ENCODE measurements at regions not wholly inside any gene's neighbourhood (a gene's known extent, or its start where the extent isn't known, plus 50 kb on each side); places are given as distances from the start of the nearest gene placed in this dataset.

- Mint-ChIP-seq H3K27ac (no peak overlapping the region), H3K9me3 (peaks cover 11 to 21% of the 10 kb centered on the region in 2 donors), H3K36me3 (no peaks in the 10 kb centered on the region)
- ATAC-seq (no peak), DNase-seq (ENCODE audit: low spot score in 2 of 2) (no peak)
These were observed 592.0 kb upstream of the GALNTL6 start for GRCh38 chr4:171221181-171221580.

GRCh38 chr4:171203425-171203824 is 609.8 kb upstream of the GALNTL6 start:
- no peak overlapping the region for H3K27ac Mint-ChIP-seq
- H3K9me3 Mint-ChIP-seq = peaks cover 11% of the 10 kb centered on the region in 2 donors
- no peak for ATAC-seq
- H3K36me3 Mint-ChIP-seq = no peaks in the 10 kb centered on the region
- DNase-seq (ENCODE audit: low spot score in 2 of 2) = no peak

GRCh38 chr4:171202908-171203307 is 610.3 kb upstream of the GALNTL6 start:
- H3K36me3 Mint-ChIP-seq = no peaks in the 10 kb centered on the region
- ATAC-seq = no peak
- peaks cover 11% of the 10 kb centered on the region in 2 donors for H3K9me3 Mint-ChIP-seq
- H3K27ac Mint-ChIP-seq = no peak overlapping the region
- no peak for DNase-seq (ENCODE audit: low spot score in 2 of 2)

- Mint-ChIP-seq H3K27ac (no peak overlapping the region), H3K9me3 (peaks cover 14 to 16% of the 10 kb centered on the region in 2 donors), H3K36me3 (no peaks in the 10 kb centered on the region)
- ATAC-seq (no peak), DNase-seq (ENCODE audit: low spot score in 2 of 2) (no peak)
These were observed 626.5 kb upstream of the GALNTL6 start for GRCh38 chr4:171186700-171187099.

- H3K9me3 Mint-ChIP-seq = peaks cover 6 to 11% of the 10 kb centered on the region in 2 donors
- no peak overlapping the region for H3K27ac Mint-ChIP-seq
- DNase-seq (ENCODE audit: low spot score in 2 of 2) = no peak
- no peak for ATAC-seq
- H3K36me3 Mint-ChIP-seq = no peaks in the 10 kb centered on the region
These were observed 632.1 kb upstream of the GALNTL6 start for GRCh38 chr4:171181090-171181489.

- Mint-ChIP-seq H3K9me3 (peaks cover 10 to 15% of the 10 kb centered on the region in 2 donors), H3K27ac (no peak overlapping the region), H3K36me3 (peaks cover 6 to 8% of the 10 kb centered on the region in 2 donors)
- no peak for DNase-seq (ENCODE audit: low spot score in 2 of 2)
- ATAC-seq = no peak
These were observed 642.5 kb upstream of the GALNTL6 start for GRCh38 chr4:171170671-171171070.

- ATAC-seq (no peak), DNase-seq (ENCODE audit: low spot score in 2 of 2) (no peak)
- peaks cover 6 to 18% of the 10 kb centered on the region in 2 donors for H3K9me3 Mint-ChIP-seq
These were observed 643.8 kb upstream of the GALNTL6 start for GRCh38 chr4:171169396-171169795.

GRCh38 chr4:171162478-171162877 is 650.7 kb upstream of the GALNTL6 start:
- peaks cover 0 to 6% of the 10 kb centered on the region in 2 donors for H3K36me3 Mint-ChIP-seq
- peaks cover 4 to 10% of the 10 kb centered on the region in 2 donors for H3K9me3 Mint-ChIP-seq
- no peak for ATAC-seq
- DNase-seq (ENCODE audit: low spot score in 2 of 2) = no peak
- H3K27ac Mint-ChIP-seq = no peak overlapping the region

More at GRCh38 chr4:171169396-171169795, 643.8 kb upstream of the GALNTL6 start:
- H3K27ac Mint-ChIP-seq = no peak overlapping the region
- peaks cover 6 to 8% of the 10 kb centered on the region in 2 donors for H3K36me3 Mint-ChIP-seq

GRCh38 chr4:171157462-171158082 is 655.6 kb upstream of the GALNTL6 start:
- DNase-seq (ENCODE audit: low spot score in 2 of 2) (no peak), ATAC-seq (no peak)
- no peak overlapping the region for H3K27ac Mint-ChIP-seq
- no peaks in the 10 kb centered on the region for H3K36me3 Mint-ChIP-seq
- H3K9me3 Mint-ChIP-seq = peaks cover 9 to 13% of the 10 kb centered on the region in 2 donors

GRCh38 chr4:171142639-171143038 is 670.6 kb upstream of the GALNTL6 start:
- no peak overlapping the region for H3K27ac Mint-ChIP-seq
- no peak for ATAC-seq
- DNase-seq (ENCODE audit: low spot score in 2 of 2) = no peak
- no peaks in the 10 kb centered on the region for H3K36me3 Mint-ChIP-seq
- peaks cover 8 to 11% of the 10 kb centered on the region in 2 donors for H3K9me3 Mint-ChIP-seq

- no peaks in the 10 kb centered on the region for H3K36me3 Mint-ChIP-seq
- DNase-seq (ENCODE audit: low spot score in 2 of 2) (no peak), ATAC-seq (no peak)
- no peak overlapping the region for H3K27ac Mint-ChIP-seq
- H3K9me3 Mint-ChIP-seq = peaks cover 7 to 11% of the 10 kb centered on the region in 2 donors
These were observed 671.2 kb upstream of the GALNTL6 start for GRCh38 chr4:171142045-171142444.

GRCh38 chr4:171130256-171130801 is 682.9 kb upstream of the GALNTL6 start:
- H3K27ac Mint-ChIP-seq = no peak overlapping the region
- no peaks in the 10 kb centered on the region for H3K36me3 Mint-ChIP-seq
- ATAC-seq (no peak), DNase-seq (ENCODE audit: low spot score in 2 of 2) (no peak)
- peaks cover 2 to 12% of the 10 kb centered on the region in 2 donors for H3K9me3 Mint-ChIP-seq

- H3K9me3 Mint-ChIP-seq = peaks cover 0 to 16% of the 10 kb centered on the region in 2 donors
- no peak for DNase-seq (ENCODE audit: low spot score in 2 of 2)
- no peak for ATAC-seq
- no peaks in the 10 kb centered on the region for H3K36me3 Mint-ChIP-seq
- no peak overlapping the region for H3K27ac Mint-ChIP-seq
These were observed 695.1 kb upstream of the GALNTL6 start for GRCh38 chr4:171118091-171118490.

- DNase-seq (ENCODE audit: low spot score in 2 of 2) (no peak), ATAC-seq (no peak)
- Mint-ChIP-seq H3K27ac (no peak overlapping the region), H3K36me3 (no peaks in the 10 kb centered on the region), H3K9me3 (peaks cover 0 to 16% of the 10 kb centered on the region in 2 donors)
These were observed 695.7 kb upstream of the GALNTL6 start for GRCh38 chr4:171117457-171117856.

- Mint-ChIP-seq H3K36me3 (no peaks in the 10 kb centered on the region), H3K9me3 (peaks cover 8 to 12% of the 10 kb centered on the region in 2 donors), H3K27ac (no peak overlapping the region)
- no peak for ATAC-seq
- no peak for DNase-seq (ENCODE audit: low spot score in 2 of 2)
These were observed 711.4 kb upstream of the GALNTL6 start for GRCh38 chr4:171101845-171102244.

- H3K36me3 Mint-ChIP-seq = no peaks in the 10 kb centered on the region
- ATAC-seq (no peak), DNase-seq (ENCODE audit: low spot score in 2 of 2) (no peak)
- H3K9me3 Mint-ChIP-seq = peaks cover 9 to 17% of the 10 kb centered on the region in 2 donors
- no peak overlapping the region for H3K27ac Mint-ChIP-seq
These were observed 726.1 kb upstream of the GALNTL6 start for GRCh38 chr4:171087089-171087488.

GRCh38 chr4:171067422-171067821 is 745.8 kb upstream of the GALNTL6 start:
- no peak for ATAC-seq
- no peak for DNase-seq (ENCODE audit: low spot score in 2 of 2)
- Mint-ChIP-seq H3K36me3 (no peaks in the 10 kb centered on the region), H3K9me3 (peaks cover 14 to 29% of the 10 kb centered on the region in 2 donors), H3K27ac (no peak overlapping the region)

GRCh38 chr4:171049380-171049779 is 763.8 kb upstream of the GALNTL6 start:
- ATAC-seq = no peak
- H3K27ac Mint-ChIP-seq = no peak overlapping the region
- H3K9me3 Mint-ChIP-seq = peaks cover 0 to 15% of the 10 kb centered on the region in 2 donors
- no peak for DNase-seq (ENCODE audit: low spot score in 2 of 2)
- H3K36me3 Mint-ChIP-seq = no peaks in the 10 kb centered on the region
